Fibroblast of peridontal ligament (primary cell): ENCODE measurements at regions not wholly inside any gene's neighbourhood (a gene's known extent, or its start where the extent isn't known, plus 50 kb on each side); places are given as distances from the start of the nearest gene placed in this dataset.

Experiments
- DNase-seq: peaks from one replicate; pipeline ENCODE4 v3.0.0-alpha.2; 2010; ENCODE audit errors: extremely low read depth

- DNase-seq, result no peak
Observed at GRCh38 chr20:50273601-50274491, 83.2 kb downstream of the CEBPB start.

GRCh38 chr20:50274570-50275430, 84.2 kb downstream of the CEBPB start:
- DNase-seq, result no peak

GRCh38 chr20:50276119-50277063, 85.8 kb downstream of the CEBPB start:
- no peak for DNase-seq

GRCh38 chr20:50277064-50277415, 86.4 kb downstream of the CEBPB start:
- DNase-seq, result no peak

GRCh38 chr20:50277460-50278376, 87.1 kb downstream of the CEBPB start:
- DNase-seq, result no peak

GRCh38 chr20:50278377-50278683, 87.7 kb downstream of the CEBPB start:
- no peak for DNase-seq

- DNase-seq, result no peak
Observed at GRCh38 chr20:50278684-50279531, 88.3 kb downstream of the CEBPB start.

- DNase-seq, result no peak
Observed at GRCh38 chr20:50279988-50280850, 89.6 kb downstream of the CEBPB start.

GRCh38 chr20:50280851-50281655, 90.4 kb downstream of the CEBPB start:
- no peak for DNase-seq

- DNase-seq, result no peak
Observed at GRCh38 chr20:50281831-50282591, 91.4 kb downstream of the CEBPB start.

GRCh38 chr20:50282592-50283241, 92.1 kb downstream of the CEBPB start:
- DNase-seq, result no peak

GRCh38 chr20:50283370-50283769, 92.7 kb downstream of the CEBPB start:
- DNase-seq, result no peak

- DNase-seq, result no peak
Observed at GRCh38 chr20:50283922-50284810, 93.5 kb downstream of the CEBPB start.

GRCh38 chr20:50284811-50285375, 94.3 kb downstream of the CEBPB start:
- DNase-seq, result peak; percentile 42
